GM13976 (cell line): ENCODE measurements at regions not wholly inside any gene's neighbourhood (a gene's known extent, or its start where the extent isn't known, plus 50 kb on each side); places are given as distances from the start of the nearest gene placed in this dataset.
"Not testable (repeated sequence)": the region's sequence is repeated elsewhere in the genome, so short reads cannot be mapped to it uniquely, and the experiment has no call there.

Experiments used
- DNase-seq: peaks from one replicate; pipeline ENCODE4 v3.0.0; 2012; ENCODE audit warnings: low spot score
- in situ Hi-C: fragments of 300-500 bp; cut with MboI; formaldehyde crosslinking; loops from one replicate; pipeline ENCODE4 v1.12.0; 2022; ENCODE audit warnings: low sequenced_read_pairs, mixed read lengths, inconsistent platforms; ENCODE audit not compliant: unreplicated experiment
- TF ChIP-seq, protein P1 (sequence below): IDR thresholded peaks from 2 replicates; pipeline ENCODE4 v1.5.1; 2012; ENCODE audit warnings: borderline replicate concordance, mild to moderate bottlenecking; ENCODE audit not compliant: insufficient read depth; ENCODE audit errors: extremely low read depth, missing control alignments, control extremely low read depth

DNA sequence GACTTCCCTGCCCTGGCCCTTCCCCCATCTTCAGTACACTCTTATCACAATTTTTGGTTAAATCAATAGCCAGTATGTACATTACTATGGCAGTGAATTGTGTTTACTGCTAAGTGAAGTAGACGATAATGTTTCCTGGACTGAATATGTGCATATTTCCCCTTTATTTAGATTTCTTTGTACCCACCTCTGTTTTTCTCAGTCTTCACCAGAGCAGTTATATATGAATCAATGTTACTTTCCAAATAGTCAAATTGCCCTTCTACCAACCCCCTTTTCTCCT, 97.1 kb upstream of the HS6ST1 start:
- in situ Hi-C loops: no loop called here

DNA sequence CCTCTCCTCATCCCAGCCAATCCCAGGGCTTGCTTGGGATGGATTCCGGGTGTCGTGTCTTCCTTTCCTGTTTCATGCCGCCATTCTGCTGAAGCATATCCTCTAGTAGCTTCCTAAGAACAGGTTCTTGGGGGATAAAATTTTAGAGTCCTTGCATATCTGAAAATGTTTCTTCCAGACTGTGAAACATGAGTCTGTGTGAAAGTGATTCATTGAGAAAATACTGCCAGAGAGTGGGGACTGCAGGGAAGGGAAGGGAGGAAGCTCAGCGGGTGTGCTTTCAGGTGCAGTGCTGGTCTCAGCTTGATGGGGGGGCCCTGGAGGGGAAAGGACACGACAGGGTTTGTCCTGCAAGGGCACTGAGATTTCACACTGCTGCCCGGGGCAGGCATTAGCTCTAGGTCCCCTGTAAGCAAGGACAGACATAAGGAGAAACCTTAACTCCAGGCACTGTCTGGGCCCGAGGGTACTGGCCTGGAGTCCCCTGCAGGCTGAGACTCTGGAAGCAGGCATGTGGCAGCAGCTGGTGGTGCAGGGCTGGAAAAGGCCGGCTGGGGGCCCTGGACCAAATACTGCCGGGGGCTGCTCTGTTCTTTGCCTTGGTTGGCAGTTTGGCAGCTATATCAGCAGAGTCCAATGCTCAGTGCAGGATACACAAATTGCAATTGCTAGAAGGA, 97.6 kb upstream of the HS6ST1 start:
- no peak for DNase-seq
- in situ Hi-C loops: no loop called here
- TF ChIP-seq, protein P1, sequence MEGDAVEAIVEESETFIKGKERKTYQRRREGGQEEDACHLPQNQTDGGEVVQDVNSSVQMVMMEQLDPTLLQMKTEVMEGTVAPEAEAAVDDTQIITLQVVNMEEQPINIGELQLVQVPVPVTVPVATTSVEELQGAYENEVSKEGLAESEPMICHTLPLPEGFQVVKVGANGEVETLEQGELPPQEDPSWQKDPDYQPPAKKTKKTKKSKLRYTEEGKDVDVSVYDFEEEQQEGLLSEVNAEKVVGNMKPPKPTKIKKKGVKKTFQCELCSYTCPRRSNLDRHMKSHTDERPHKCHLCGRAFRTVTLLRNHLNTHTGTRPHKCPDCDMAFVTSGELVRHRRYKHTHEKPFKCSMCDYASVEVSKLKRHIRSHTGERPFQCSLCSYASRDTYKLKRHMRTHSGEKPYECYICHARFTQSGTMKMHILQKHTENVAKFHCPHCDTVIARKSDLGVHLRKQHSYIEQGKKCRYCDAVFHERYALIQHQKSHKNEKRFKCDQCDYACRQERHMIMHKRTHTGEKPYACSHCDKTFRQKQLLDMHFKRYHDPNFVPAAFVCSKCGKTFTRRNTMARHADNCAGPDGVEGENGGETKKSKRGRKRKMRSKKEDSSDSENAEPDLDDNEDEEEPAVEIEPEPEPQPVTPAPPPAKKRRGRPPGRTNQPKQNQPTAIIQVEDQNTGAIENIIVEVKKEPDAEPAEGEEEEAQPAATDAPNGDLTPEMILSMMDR: no peak

More for the DNA sequence above, 97.1 kb upstream of the HS6ST1 start:
- TF ChIP-seq, protein P1: no peak
- no peak for DNase-seq

DNA sequence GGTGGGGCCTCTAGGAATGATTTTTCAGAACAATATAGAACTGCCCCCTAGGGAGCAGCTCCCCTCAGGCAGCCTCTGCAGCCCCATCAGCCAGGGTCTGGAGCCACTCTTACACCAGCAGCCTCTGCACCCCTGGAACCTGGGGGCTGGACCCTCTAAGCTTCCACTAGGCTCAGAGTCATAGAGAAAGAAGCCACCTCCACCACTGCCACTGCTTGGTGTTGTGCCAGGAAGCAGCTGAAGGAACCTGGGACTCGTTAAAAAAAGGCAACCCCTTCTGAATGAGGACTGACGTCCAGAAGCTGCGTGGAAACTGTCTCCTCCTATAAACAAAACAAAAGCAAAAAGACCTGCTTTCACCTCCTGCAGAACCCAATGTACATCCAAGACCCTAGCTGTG, 98.1 kb upstream of the HS6ST1 start:
- TF ChIP-seq, protein P1: no peak
- in situ Hi-C loops: no loop called here
- no peak for DNase-seq

DNA sequence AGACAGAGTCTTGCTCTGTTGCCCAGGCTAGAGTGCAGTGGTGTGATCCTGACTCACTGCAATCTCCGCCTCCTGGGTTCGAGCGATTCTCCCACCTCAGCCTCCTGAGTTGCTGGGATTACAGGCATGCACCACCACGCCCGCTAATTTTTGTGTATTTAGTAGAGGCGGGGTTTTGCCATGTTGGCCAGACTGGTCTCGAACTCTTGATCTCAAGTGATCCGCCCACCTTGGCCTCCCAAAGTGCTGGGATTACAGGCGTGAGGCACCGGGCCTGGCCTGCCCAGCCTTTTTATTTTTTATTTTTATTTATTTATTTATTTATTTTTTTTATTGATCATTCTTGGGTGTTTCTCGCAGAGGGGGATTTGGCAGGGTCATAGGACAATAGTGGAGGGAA, 98.6 kb upstream of the HS6ST1 start:
- DNase-seq, in situ Hi-C loops: not testable (repeated sequence)

DNA sequence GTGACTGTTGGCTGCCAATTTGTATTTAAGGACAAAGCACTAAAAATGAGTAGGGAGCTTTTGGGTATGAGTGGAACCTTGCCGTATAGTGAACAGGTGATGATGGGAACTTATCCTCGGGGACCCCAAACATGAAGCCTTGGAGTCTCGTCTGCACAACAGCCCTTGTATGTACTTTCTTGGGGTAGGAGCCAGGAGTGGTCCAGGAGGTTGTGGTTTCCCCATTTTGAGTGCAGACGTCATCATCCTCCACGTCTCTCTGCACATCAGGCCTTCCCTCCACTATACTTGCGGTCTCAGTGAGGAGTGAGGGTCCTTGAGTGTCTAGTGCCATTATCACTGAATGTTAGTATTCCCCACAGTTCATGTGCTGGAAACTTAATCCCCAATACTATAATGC, 101.5 kb upstream of the HS6ST1 start:
- in situ Hi-C loops: no loop called here
- TF ChIP-seq, protein P1: no peak
- DNase-seq: no peak

DNA sequence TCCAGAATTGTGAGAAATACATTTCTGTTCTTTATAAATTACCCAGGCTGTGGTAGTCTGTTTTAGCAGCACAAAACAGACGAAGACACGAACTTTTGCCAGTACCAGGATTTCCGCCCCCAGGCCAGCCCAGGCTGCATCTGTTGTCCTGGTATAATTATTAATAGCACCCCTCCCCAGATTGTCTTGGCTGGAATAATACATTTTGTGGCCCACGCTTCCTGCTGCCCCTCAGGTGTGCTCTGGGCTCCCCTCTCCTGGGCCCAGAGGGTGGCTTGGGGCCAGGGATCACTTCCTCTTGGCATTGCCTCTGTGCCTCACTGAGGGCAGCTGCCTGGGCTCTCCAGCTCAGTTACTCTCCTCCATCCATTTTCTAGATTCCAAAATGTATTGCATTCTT, 102.1 kb upstream of the HS6ST1 start:
- no peak for DNase-seq
- in situ Hi-C loops: no loop called here
- TF ChIP-seq, protein P1: no peak

DNA sequence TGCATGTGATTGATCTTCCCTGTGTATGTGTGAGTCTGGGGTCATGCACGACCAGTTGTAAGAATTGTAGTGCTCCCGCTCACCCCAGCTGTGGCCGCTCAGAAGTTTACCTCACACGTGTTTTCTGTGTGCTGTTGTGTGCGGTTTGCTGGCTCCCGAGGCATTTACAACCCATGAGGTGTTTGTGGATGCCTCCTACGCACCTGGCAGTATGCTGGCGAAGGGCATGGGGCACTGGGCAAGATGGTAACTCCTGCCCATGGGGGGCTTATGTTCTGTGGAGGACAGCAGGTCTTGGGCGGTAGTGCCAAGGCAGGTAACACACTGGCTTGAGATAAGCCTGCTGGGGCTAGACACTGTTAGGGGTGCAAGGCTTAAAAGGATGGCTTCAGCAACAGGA, 102.6 kb upstream of the HS6ST1 start:
- TF ChIP-seq, protein P1: no peak
- in situ Hi-C loops: no loop called here
- DNase-seq: no peak
